Esophagus muscularis mucosa (tissue), 4 donors: ENCODE measurements at regions not wholly inside any gene's neighbourhood (a gene's known extent, or its start where the extent isn't known, plus 50 kb on each side); places are given as distances from the start of the nearest gene placed in this dataset.

ENCODE experiments used
- DNase-seq: peaks from one replicate; pipeline ENCODE4 v3.0.0-alpha.2; 2017; ENCODE audit errors: extremely low spot score
- H3K27ac ChIP-seq, 4 donors: fragments of 200-600 bp; sonication (generic); replicated peaks in 1 of 4; 1 replicate in 3 of 4; 2 replicates in 1 of 4; pipeline ENCODE4 v1.5.1; 2016 to 2019; ENCODE audit warnings: mild to moderate bottlenecking in 1 of 4
- H3K27me3 ChIP-seq, 4 donors: fragments of 200-600 bp; sonication (generic); one replicate each; pipeline versions ENCODE4 v1.5.1 to v1.6.0; 2016 to 2019
- H3K36me3 ChIP-seq, 4 donors: fragments of 200-600 bp; sonication (generic); one replicate each; pipeline ENCODE4 v1.5.1; 2016 to 2019
- H3K4me1 ChIP-seq, 4 donors: fragments of 200-600 bp; sonication (generic); one replicate each; pipeline ENCODE4 v1.5.1; 2016 to 2019
- H3K4me3 ChIP-seq, 4 donors: fragments of 200-600 bp; sonication (generic); 1 replicate in 2 of 4; 2 replicates in 2 of 4; pipeline ENCODE4 v1.5.1; 2016 to 2019; ENCODE audit warnings: mild to moderate bottlenecking in 4 of 4, moderate library complexity in 1 of 4
- H3K9me3 ChIP-seq, 4 donors: fragments of 200-600 bp; sonication (generic); 1 replicate in 3 of 4; 2 replicates in 1 of 4; pipeline ENCODE4 v1.5.1; 2016 to 2019
- CTCF ChIP-seq, 3 experiments: fragments of 200-600 bp in 2 of 3; fragments of 450-650 bp in 1 of 3; sonication (generic) in 2 of 3; IDR thresholded peaks; one replicate each; pipeline ENCODE4 v1.5.1; 2017 to 2019; ENCODE audit warnings: antibody characterized with exemption in 3 of 3, mild to moderate bottlenecking in 2 of 3, moderate library complexity in 1 of 3
- EP300 ChIP-seq: sonication (generic); formaldehyde crosslinking; IDR thresholded peaks from one replicate; pipeline ENCODE4 v1.6.1; 2017; ENCODE audit warnings: antibody characterized with exemption
- POLR2A ChIP-seq: fragments of 450-650 bp; IDR thresholded peaks from one replicate; pipeline ENCODE4 v1.6.1; 2017; ENCODE audit warnings: antibody characterized with exemption, moderate library complexity, mild to moderate bottlenecking, low read depth
- POLR2AphosphoS5 ChIP-seq, 2 donors: sonication (generic); formaldehyde crosslinking; IDR thresholded peaks; one replicate each; pipeline ENCODE4 v1.6.1; 2017; ENCODE audit warnings: antibody characterized with exemption in 2 of 2
- WGBS: methylation state at CpG from one replicate; pipeline ENCODE4 v1.1.5; 2018; 5-methylcytosine and 5-hydroxymethylcytosine counted together
- intact Hi-C: fragments of 100-400 bp; cut with DNase I; formaldehyde crosslinking; loops from one replicate; pipeline ENCODE4 v1.15.1; 2023

DNA sequence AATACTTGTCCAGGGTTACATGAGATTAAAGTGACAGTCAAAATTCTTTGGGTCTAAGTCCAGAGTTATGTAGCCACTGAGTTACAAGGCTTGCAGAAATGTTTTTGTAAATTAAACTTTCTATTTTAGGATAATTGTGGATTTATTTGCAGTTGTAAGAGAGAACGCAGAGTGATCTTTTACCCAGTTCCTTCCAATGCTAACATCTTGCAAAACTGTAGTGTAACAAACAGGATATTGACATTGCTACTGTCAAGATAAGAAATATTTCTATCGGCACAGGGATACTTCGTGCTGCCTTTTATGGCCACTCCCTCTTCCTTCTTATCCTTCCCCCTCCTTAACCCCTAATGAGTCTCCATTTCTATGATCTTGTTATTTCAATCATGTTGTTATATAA is 1022.9 kb downstream of the MCTP2 start:
- intact Hi-C loops: no loop called here
- Histone ChIP-seq H3K4me1 (peaks cover 0 to 22% (median 16%) of the 10 kb centered on the region in 4 donors), H3K4me3 (no peak overlapping the region), H3K27me3 (no peaks in the 10 kb centered on the region), H3K9me3 (no peaks in the 10 kb centered on the region), H3K36me3 (no peaks in the 10 kb centered on the region), H3K27ac (no peak overlapping the region)
- 33% methylated on average over 3 of the region's 3 CpGs for WGBS
- TF ChIP-seq EP300 (no peak), POLR2AphosphoS5 (IDR thresholded peaks at IDR 0.05) (no peak), CTCF (IDR thresholded peaks at IDR 0.05) (no peak), POLR2A (no peak)
- DNase-seq: no peak

DNA sequence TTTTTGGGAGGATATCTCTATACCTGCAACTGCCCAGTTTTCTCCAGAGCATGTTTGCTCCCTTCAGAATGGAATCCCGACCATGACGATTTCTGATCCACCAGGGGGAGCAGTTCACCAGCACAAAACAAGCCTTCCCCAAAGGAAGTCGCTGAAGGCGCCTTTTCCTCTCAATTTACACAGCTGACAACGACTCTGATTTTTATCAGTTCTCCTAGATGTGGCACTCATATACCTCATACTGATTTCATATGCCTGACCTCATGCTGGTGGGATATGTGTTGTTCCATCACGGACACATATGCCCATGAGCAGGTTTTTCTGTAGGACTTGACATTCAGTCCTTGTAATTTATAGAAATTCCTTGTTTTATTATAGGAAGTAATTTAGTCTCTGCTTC is 1028.2 kb downstream of the MCTP2 start:
- Histone ChIP-seq H3K9me3 (no peaks in the 10 kb centered on the region), H3K27ac (peak overlapping the region in 2 of 4 donors; percentile 14 to 18), H3K4me1 (peaks cover 0 to 40% (median 40%) of the 10 kb centered on the region in 4 donors), H3K36me3 (no peaks in the 10 kb centered on the region), H3K27me3 (no peaks in the 10 kb centered on the region), H3K4me3 (no peak overlapping the region)
- DNase-seq: no peak
- TF ChIP-seq POLR2A (no peak), CTCF (IDR thresholded peaks at IDR 0.05) (peak; percentile 76 to 81 (median 79)), POLR2AphosphoS5 (IDR thresholded peaks at IDR 0.05) (peak in 1 of 2 donors; percentile 38)
- intact Hi-C loops: loop anchor here (5.0 kb wide), 2 partner anchors 33 to 1068 kb away; no protein-coding TSS in a partner anchor
- 12% methylated on average over 6 of the region's 6 CpGs for WGBS

- 71% methylated on average over 3 of the region's 3 CpGs for WGBS
- no peak for DNase-seq
- Histone ChIP-seq H3K4me3 (no peak overlapping the region), H3K27me3 (no peaks in the 10 kb centered on the region), H3K27ac (peak overlapping the region in 3 of 4 donors; percentile 2 to 18 (median 14)), H3K9me3 (no peaks in the 10 kb centered on the region), H3K36me3 (no peaks in the 10 kb centered on the region), H3K4me1 (peaks cover 0 to 43% (median 41%) of the 10 kb centered on the region in 4 donors)
- intact Hi-C loops: loop anchor here (5.0 to 10.0 kb wide), 4 partner anchors 32 to 1095 kb away; no protein-coding TSS in a partner anchor
- no peak for TF ChIP-seq CTCF (IDR thresholded peaks at IDR 0.05)
- no peak for TF ChIP-seq EP300
- TF ChIP-seq POLR2AphosphoS5 (IDR thresholded peaks at IDR 0.05): no peak
- no peak for TF ChIP-seq POLR2A
Measured at GRCh38 chr15:95259965-95260364, 1028.6 kb downstream of the MCTP2 start.

- intact Hi-C loops: loop anchor here (10.0 kb wide), 2 partner anchors 174 to 1094 kb away; no protein-coding TSS in a partner anchor
Measured at GRCh38 chr15:95260856-95261255, 1029.5 kb downstream of the MCTP2 start.

More at GRCh38 chr15:95260856-95261255, 1029.5 kb downstream of the MCTP2 start:
- Histone ChIP-seq H3K27ac (no peak overlapping the region), H3K4me3 (no peak overlapping the region), H3K36me3 (no peaks in the 10 kb centered on the region), H3K9me3 (no peaks in the 10 kb centered on the region), H3K4me1 (peaks cover 0 to 51% (median 47%) of the 10 kb centered on the region in 4 donors), H3K27me3 (no peaks in the 10 kb centered on the region)
- no peak for DNase-seq
- WGBS: 86% methylated on average over 5 of the region's 5 CpGs
- TF ChIP-seq EP300: no peak
- no peak for TF ChIP-seq POLR2AphosphoS5 (IDR thresholded peaks at IDR 0.05)
- no peak for TF ChIP-seq POLR2A
- no peak for TF ChIP-seq CTCF (IDR thresholded peaks at IDR 0.05)
